ENCODE measurements at regions not wholly inside any gene's neighbourhood (a gene's known extent, or its start where the extent isn't known, plus 50 kb on each side); places are given as distances from the start of the nearest gene placed in this dataset.

- H3K4me1 ChIP-seq (ENCODE audit: insufficient read depth, low read length): no peaks in the 10 kb centered on the region
- intact Hi-C loops (cut with DNase I, micrococcal nuclease): no loop called here
- ATAC-seq (ENCODE audit: poor library complexity): no peak
- Mint-ChIP-seq H3K4me3 (no peak overlapping the region), H3K4me1 (ENCODE audit: low read depth) (no peaks in the 10 kb centered on the region), H3K27me3 (no peaks in the 10 kb centered on the region), H3K9me3 (no peaks in the 10 kb centered on the region), H3K27ac (no peak overlapping the region), H3K36me3 (ENCODE audit: low read depth) (no peaks in the 10 kb centered on the region)
- H3K27me3 ChIP-seq (ENCODE audit: control insufficient read depth in 1 of 2, insufficient read depth in 2 of 2, low read length in 2 of 2): no peaks in the 10 kb centered on the region
- ChIA-PET CTCF (no interaction called here), POLR2A (no interaction called here)
- no peak overlapping the region for H3K4me3 ChIP-seq (ENCODE audit: low read length)
- TF ChIP-seq CTCF (IDR thresholded peaks at IDR 0.05): no peak
- H3K27ac ChIP-seq (ENCODE audit: low read depth in 1 of 2, low read length in 2 of 2): no peak overlapping the region
- no peaks in the 10 kb centered on the region for H3K36me3 ChIP-seq (ENCODE audit: insufficient read depth, low read length)
- H3K9me3 ChIP-seq (ENCODE audit: control insufficient read depth in 1 of 2, insufficient read depth in 1 of 2, low read length in 2 of 2): no peaks in the 10 kb centered on the region
- no peak for DNase-seq
Observed at GRCh38 chrX:122940199-122940598, 243.9 kb upstream of the GRIA3 start.

DNA sequence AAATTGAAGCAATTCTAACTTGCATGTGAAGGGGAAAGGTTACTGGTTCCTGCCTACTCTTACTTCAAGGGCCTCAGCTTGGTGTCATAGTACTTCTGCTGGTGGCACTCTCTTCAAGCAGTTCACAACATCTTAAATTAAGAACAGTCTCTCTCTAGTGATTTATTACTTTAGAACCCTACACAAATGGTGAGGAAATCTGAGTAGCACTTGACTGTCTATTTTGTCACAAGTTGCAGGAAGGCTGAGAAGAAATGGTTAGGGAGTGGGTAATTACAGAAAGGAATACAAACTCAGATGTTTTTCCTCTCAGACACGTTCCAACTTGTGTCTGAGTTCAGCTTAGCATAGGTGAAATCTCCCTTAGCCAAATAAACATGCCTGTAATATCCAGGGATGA is 242.3 kb upstream of the GRIA3 start:
- Histone ChIP-seq H3K36me3 (ENCODE audit: insufficient read depth, low read length) (no peaks in the 10 kb centered on the region), H3K4me3 (ENCODE audit: low read length) (no peak overlapping the region), H3K27ac (ENCODE audit: low read depth in 1 of 2, low read length in 2 of 2) (no peak overlapping the region), H3K9me3 (ENCODE audit: control insufficient read depth in 1 of 2, insufficient read depth in 1 of 2, low read length in 2 of 2) (no peaks in the 10 kb centered on the region), H3K4me1 (ENCODE audit: insufficient read depth, low read length) (no peaks in the 10 kb centered on the region), H3K27me3 (ENCODE audit: control insufficient read depth in 1 of 2, insufficient read depth in 2 of 2, low read length in 2 of 2) (no peaks in the 10 kb centered on the region)
- ChIA-PET CTCF (no interaction called here), POLR2A (no interaction called here)
- no peaks in the 10 kb centered on the region for H3K4me1 Mint-ChIP-seq (ENCODE audit: low read depth)
- DNase-seq (no peak), ATAC-seq (ENCODE audit: poor library complexity) (no peak)
- no peaks in the 10 kb centered on the region for H3K27me3 Mint-ChIP-seq
- no peak for TF ChIP-seq CTCF (IDR thresholded peaks at IDR 0.05)
- no peaks in the 10 kb centered on the region for H3K36me3 Mint-ChIP-seq (ENCODE audit: low read depth)
- H3K27ac Mint-ChIP-seq: no peak overlapping the region
- H3K4me3 Mint-ChIP-seq: no peak overlapping the region
- intact Hi-C loops (cut with DNase I, micrococcal nuclease): no loop called here
- H3K9me3 Mint-ChIP-seq: no peaks in the 10 kb centered on the region

DNA sequence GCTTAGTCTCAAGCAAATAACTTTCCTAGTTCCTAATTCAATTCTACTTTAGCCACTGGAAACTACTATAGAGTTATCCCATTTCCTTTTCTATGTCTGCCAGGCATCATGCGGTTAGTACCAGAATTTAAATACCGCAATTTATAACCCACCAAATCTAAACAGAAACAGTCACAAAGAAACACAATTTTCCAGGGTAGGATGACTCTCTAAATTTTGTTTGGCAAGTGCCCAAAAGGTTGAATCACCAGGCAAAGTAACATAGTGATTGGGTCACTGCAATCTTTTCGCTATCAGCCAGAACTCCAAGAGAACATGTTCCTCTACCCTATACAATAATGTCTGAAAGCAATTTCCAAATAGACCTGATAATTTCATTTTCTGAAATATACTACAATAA is 240.2 kb upstream of the GRIA3 start:
- H3K4me3 ChIP-seq (ENCODE audit: low read length): no peak overlapping the region
- no peaks in the 10 kb centered on the region for H3K36me3 ChIP-seq (ENCODE audit: insufficient read depth, low read length)
- H3K27ac ChIP-seq (ENCODE audit: low read depth in 1 of 2, low read length in 2 of 2): no peak overlapping the region
- Mint-ChIP-seq H3K4me1 (ENCODE audit: low read depth) (no peaks in the 10 kb centered on the region), H3K27me3 (no peaks in the 10 kb centered on the region), H3K36me3 (ENCODE audit: low read depth) (no peaks in the 10 kb centered on the region), H3K9me3 (no peaks in the 10 kb centered on the region), H3K4me3 (no peak overlapping the region), H3K27ac (no peak overlapping the region)
- no peak for TF ChIP-seq CTCF (IDR thresholded peaks at IDR 0.05)
- CTCF ChIA-PET: no interaction called here
- H3K27me3 ChIP-seq (ENCODE audit: control insufficient read depth in 1 of 2, insufficient read depth in 2 of 2, low read length in 2 of 2): no peaks in the 10 kb centered on the region
- no peak for ATAC-seq (ENCODE audit: poor library complexity)
- DNase-seq: no peak
- POLR2A ChIA-PET: no interaction called here
- H3K4me1 ChIP-seq (ENCODE audit: insufficient read depth, low read length): no peaks in the 10 kb centered on the region
- no peaks in the 10 kb centered on the region for H3K9me3 ChIP-seq (ENCODE audit: control insufficient read depth in 1 of 2, insufficient read depth in 1 of 2, low read length in 2 of 2)
- intact Hi-C loops (cut with DNase I, micrococcal nuclease): no loop called here
